ENCODE measurements at regions not wholly inside any gene's neighbourhood (a gene's known extent, or its start where the extent isn't known, plus 50 kb on each side); places are given as distances from the start of the nearest gene placed in this dataset.

- TF ChIP-seq CTCF (IDR thresholded peaks at IDR 0.05; ENCODE audit: low read depth, low read length, poor library complexity, severe bottlenecking) (no peak), EZH2phosphoT487 (IDR thresholded peaks at IDR 0.05; ENCODE audit: borderline replicate concordance, low read length) (no peak)
Measured at GRCh38 chr3:144051211-144051610, 79.6 kb downstream of the DIPK2A start.

All from DOHH2 (cell line).